ENCODE measurements at regions not wholly inside any gene's neighbourhood (a gene's known extent, or its start where the extent isn't known, plus 50 kb on each side); places are given as distances from the start of the nearest gene placed in this dataset.

GRCh38 chr20:60097285-60097684 lies 139.1 kb downstream of the CDH26 start:
- peak; percentile 94 to 96 for DNase-seq

GRCh38 chr20:60100780-60101179 lies 142.6 kb downstream of the CDH26 start:
- peak; percentile 15 to 16 for DNase-seq

GRCh38 chr20:60101201-60101890 lies 143.1 kb downstream of the CDH26 start:
- DNase-seq: peak in 1 of 2 donors; percentile 33

GRCh38 chr20:60101891-60102281 lies 143.7 kb downstream of the CDH26 start:
- no peak for DNase-seq

GRCh38 chr20:60102665-60103210 lies 144.5 kb downstream of the CDH26 start:
- DNase-seq: no peak

GRCh38 chr20:60104993-60105803 lies 147.0 kb downstream of the CDH26 start:
- peak; percentile 74 to 79 for DNase-seq

- DNase-seq: peak; percentile 80 to 87
Measured at GRCh38 chr20:60106186-60106585, 148.0 kb downstream of the CDH26 start.

GRCh38 chr20:60107621-60108390 lies 149.6 kb downstream of the CDH26 start:
- DNase-seq: peak; percentile 34 to 42

GRCh38 chr20:60108397-60108796 lies 150.2 kb downstream of the CDH26 start:
- DNase-seq: no peak

GRCh38 chr20:60113024-60113724 lies 155.0 kb downstream of the CDH26 start:
- peak; percentile 61 to 76 for DNase-seq

GRCh38 chr20:60113771-60114170 lies 155.5 kb downstream of the CDH26 start:
- peak; percentile 53 to 62 for DNase-seq

- peak; percentile 61 for DNase-seq
Measured at GRCh38 chr20:60115451-60115850, 157.2 kb downstream of the CDH26 start.

GRCh38 chr20:60116128-60116909 lies 158.1 kb downstream of the CDH26 start:
- DNase-seq: peak in 1 of 2 donors; percentile 27

GRCh38 chr20:60117065-60117464 lies 158.8 kb downstream of the CDH26 start:
- DNase-seq: peak; percentile 82 to 90

GRCh38 chr20:60121903-60122302 lies 163.7 kb downstream of the CDH26 start:
- DNase-seq: no peak

GRCh38 chr20:60122671-60123070 lies 164.4 kb downstream of the CDH26 start:
- DNase-seq: no peak

GRCh38 chr20:60123096-60123495 lies 164.9 kb downstream of the CDH26 start:
- no peak for DNase-seq

- DNase-seq: no peak
Measured at GRCh38 chr20:60123652-60124051, 165.4 kb downstream of the CDH26 start.

- no peak for DNase-seq
Measured at GRCh38 chr20:60124776-60125381, 166.7 kb downstream of the CDH26 start.

GRCh38 chr20:60125513-60125912 lies 167.3 kb downstream of the CDH26 start:
- no peak for DNase-seq

GRCh38 chr20:60126975-60127374 lies 168.8 kb downstream of the CDH26 start:
- no peak for DNase-seq

All from inflammatory macrophage (primary cell).